Left ventricle myocardium inferior (tissue), 1 donor: ENCODE measurements at regions not wholly inside any gene's neighbourhood (a gene's known extent, or its start where the extent isn't known, plus 50 kb on each side); places are given as distances from the start of the nearest gene placed in this dataset.

Experiments
- DNase-seq: peaks from one replicate; pipeline ENCODE4 v3.0.0-alpha.2; 2020
- H3K27ac ChIP-seq: fragments of 200-600 bp; replicated peaks from 2 replicates; pipeline ENCODE4 v1.8.0; 2021
- H3K27me3 ChIP-seq: fragments of 200-600 bp; 2 replicates; pipeline ENCODE4 v1.8.0; 2021; ENCODE audit warnings: low read depth
- H3K36me3 ChIP-seq: fragments of 200-600 bp; 2 replicates; pipeline ENCODE4 v1.8.0; 2021
- H3K4me1 ChIP-seq: fragments of 200-600 bp; 2 replicates; pipeline ENCODE4 v1.8.0; 2021
- H3K4me3 ChIP-seq: fragments of 200-600 bp; 2 replicates; pipeline ENCODE4 v1.8.0; 2021; ENCODE audit warnings: mild to moderate bottlenecking, moderate library complexity
- H3K9me3 ChIP-seq: fragments of 200-600 bp; replicated peaks from 2 replicates; pipeline ENCODE4 v1.8.0; 2021
- intact Hi-C: fragments of 100-400 bp; cut with micrococcal nuclease; formaldehyde crosslinking; loops from one replicate; pipeline ENCODE4 v1.11.0; 2022
- TF ChIP-seq, protein P1 (sequence below): fragments of 200-600 bp; IDR thresholded peaks from 2 replicates; pipeline ENCODE4 v1.8.0; 2021; ENCODE audit warnings: antibody characterized with exemption, mild to moderate bottlenecking, borderline replicate concordance
- donor health status: DM: no; HTN: yes; CAD: no; lungs with severe emphysema.

- H3K27ac ChIP-seq = no peak overlapping the region
- H3K4me3 ChIP-seq = no peak overlapping the region
- no peaks in the 10 kb centered on the region for H3K4me1 ChIP-seq
- TF ChIP-seq, protein P1, sequence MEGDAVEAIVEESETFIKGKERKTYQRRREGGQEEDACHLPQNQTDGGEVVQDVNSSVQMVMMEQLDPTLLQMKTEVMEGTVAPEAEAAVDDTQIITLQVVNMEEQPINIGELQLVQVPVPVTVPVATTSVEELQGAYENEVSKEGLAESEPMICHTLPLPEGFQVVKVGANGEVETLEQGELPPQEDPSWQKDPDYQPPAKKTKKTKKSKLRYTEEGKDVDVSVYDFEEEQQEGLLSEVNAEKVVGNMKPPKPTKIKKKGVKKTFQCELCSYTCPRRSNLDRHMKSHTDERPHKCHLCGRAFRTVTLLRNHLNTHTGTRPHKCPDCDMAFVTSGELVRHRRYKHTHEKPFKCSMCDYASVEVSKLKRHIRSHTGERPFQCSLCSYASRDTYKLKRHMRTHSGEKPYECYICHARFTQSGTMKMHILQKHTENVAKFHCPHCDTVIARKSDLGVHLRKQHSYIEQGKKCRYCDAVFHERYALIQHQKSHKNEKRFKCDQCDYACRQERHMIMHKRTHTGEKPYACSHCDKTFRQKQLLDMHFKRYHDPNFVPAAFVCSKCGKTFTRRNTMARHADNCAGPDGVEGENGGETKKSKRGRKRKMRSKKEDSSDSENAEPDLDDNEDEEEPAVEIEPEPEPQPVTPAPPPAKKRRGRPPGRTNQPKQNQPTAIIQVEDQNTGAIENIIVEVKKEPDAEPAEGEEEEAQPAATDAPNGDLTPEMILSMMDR = no peak
- no peaks in the 10 kb centered on the region for H3K36me3 ChIP-seq
- intact Hi-C loops = no loop called here
- no peaks in the 10 kb centered on the region for H3K9me3 ChIP-seq
- no peak for DNase-seq
- no peaks in the 10 kb centered on the region for H3K27me3 ChIP-seq
Observed at GRCh38 chr9:104286799-104287198, 192.7 kb downstream of the SMC2 start.

DNA sequence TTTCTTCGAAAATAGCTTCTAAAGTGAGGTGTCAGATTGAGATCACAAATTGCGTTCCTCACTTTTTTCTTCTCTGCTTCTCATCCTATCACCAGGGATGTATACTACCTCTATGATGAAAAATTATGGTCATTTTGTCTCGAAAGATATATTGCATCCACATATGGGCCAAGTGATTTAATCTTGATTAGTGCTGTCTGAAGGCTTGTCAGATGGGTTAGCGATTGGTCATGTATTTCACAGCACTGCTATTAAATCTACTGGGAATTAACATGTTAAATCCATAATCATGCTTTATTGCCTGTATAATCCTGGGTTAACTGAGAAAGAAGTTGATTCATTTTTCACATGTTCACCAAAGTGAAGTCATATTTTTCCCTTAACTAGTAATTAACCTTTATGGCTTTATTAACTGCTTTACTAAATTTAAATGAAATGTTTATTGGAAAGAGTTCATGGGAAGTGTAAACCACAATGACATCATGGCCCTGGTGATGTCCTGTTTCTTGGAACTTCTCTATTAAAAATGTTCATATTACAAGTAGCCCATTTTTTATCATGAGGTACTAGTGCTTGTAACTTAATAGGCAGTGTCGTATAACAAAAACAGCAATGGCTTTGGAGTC lies 193.3 kb downstream of the SMC2 start:
- Histone ChIP-seq H3K27me3 (no peaks in the 10 kb centered on the region), H3K27ac (no peak overlapping the region), H3K9me3 (no peaks in the 10 kb centered on the region), H3K4me3 (no peak overlapping the region), H3K36me3 (no peaks in the 10 kb centered on the region), H3K4me1 (no peaks in the 10 kb centered on the region)
- no peak for DNase-seq
- intact Hi-C loops = no loop called here
- TF ChIP-seq, protein P1 = no peak

GRCh38 chr9:104293877-104294276 lies 199.8 kb downstream of the SMC2 start:
- H3K9me3 ChIP-seq = no peaks in the 10 kb centered on the region
- H3K27ac ChIP-seq = no peak overlapping the region
- H3K4me3 ChIP-seq = no peak overlapping the region
- intact Hi-C loops = no loop called here
- H3K36me3 ChIP-seq = no peaks in the 10 kb centered on the region
- TF ChIP-seq, protein P1 = no peak
- no peak for DNase-seq
- no peaks in the 10 kb centered on the region for H3K4me1 ChIP-seq
- H3K27me3 ChIP-seq = no peaks in the 10 kb centered on the region

GRCh38 chr9:104300124-104300523 lies 203.9 kb upstream of the OR13F1 start:
- no peak overlapping the region for H3K27ac ChIP-seq
- TF ChIP-seq, protein P1 = no peak

DNA sequence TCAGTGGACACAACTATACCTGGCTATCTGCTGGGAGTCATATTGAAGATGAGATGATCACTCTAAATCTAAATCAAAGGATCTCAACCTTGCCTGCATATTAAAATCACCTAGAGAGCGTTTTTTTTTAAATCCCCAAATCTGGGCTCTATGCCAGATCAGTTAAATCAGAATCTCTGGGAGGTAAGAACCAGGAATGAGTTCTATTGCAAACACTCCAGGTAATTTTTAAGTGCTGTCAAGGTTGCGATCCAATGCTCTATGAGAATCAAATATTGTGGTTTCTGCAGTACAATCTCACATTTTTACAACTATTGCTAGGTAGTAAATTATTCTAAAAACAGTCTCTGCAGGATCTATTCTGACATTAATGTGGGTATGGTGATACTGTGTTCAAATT lies 202.3 kb upstream of the OR13F1 start:
- Histone ChIP-seq H3K27ac (no peak overlapping the region), H3K36me3 (no peaks in the 10 kb centered on the region), H3K9me3 (no peaks in the 10 kb centered on the region), H3K4me3 (no peak overlapping the region), H3K27me3 (peaks cover 6% of the 10 kb centered on the region), H3K4me1 (no peaks in the 10 kb centered on the region)
- intact Hi-C loops = no loop called here
- DNase-seq = no peak
- TF ChIP-seq, protein P1 = no peak

More at GRCh38 chr9:104300124-104300523, 203.9 kb upstream of the OR13F1 start:
- Histone ChIP-seq H3K36me3 (no peaks in the 10 kb centered on the region), H3K4me3 (no peak overlapping the region), H3K27me3 (peaks cover 6% of the 10 kb centered on the region), H3K9me3 (no peaks in the 10 kb centered on the region), H3K4me1 (no peaks in the 10 kb centered on the region)
- DNase-seq = no peak
- intact Hi-C loops = no loop called here
